GM12875 (cell line): ENCODE measurements at regions not wholly inside any gene's neighbourhood (a gene's known extent, or its start where the extent isn't known, plus 50 kb on each side); places are given as distances from the start of the nearest gene placed in this dataset.

ENCODE experiments used
- H3K4me3 ChIP-seq: one replicate; pipeline ENCODE4 v1.5.1; 2011; ENCODE audit warnings: low read depth, low read length, control low read depth
- TF ChIP-seq, protein P1 (sequence below): IDR thresholded peaks from 2 replicates; pipeline ENCODE4 v1.5.1; 2011; ENCODE audit warnings: low read depth, mild to moderate bottlenecking, control low read depth, inconsistent platforms, low read length, moderate library complexity, borderline replicate concordance; ENCODE audit not compliant: insufficient read depth

DNA sequence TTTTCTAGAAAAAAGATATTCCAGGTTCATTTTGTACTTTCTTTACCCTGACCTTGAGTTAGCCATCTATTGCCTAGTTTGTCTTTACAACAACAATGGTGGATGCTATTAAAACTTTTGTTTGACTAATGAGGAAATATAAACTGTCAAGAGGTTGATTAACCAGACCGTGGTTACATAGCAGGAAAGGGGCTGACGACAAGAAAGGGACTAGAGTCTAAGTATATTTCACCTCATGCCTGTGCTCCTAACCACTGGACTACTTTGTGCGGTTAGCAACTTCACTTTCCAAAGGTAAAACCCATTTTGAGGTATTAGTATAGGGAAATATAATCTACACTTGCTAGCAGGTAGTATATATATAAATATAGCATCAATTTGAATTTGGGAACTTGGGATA is 327.1 kb downstream of the SATB1 start:
- TF ChIP-seq, protein P1, sequence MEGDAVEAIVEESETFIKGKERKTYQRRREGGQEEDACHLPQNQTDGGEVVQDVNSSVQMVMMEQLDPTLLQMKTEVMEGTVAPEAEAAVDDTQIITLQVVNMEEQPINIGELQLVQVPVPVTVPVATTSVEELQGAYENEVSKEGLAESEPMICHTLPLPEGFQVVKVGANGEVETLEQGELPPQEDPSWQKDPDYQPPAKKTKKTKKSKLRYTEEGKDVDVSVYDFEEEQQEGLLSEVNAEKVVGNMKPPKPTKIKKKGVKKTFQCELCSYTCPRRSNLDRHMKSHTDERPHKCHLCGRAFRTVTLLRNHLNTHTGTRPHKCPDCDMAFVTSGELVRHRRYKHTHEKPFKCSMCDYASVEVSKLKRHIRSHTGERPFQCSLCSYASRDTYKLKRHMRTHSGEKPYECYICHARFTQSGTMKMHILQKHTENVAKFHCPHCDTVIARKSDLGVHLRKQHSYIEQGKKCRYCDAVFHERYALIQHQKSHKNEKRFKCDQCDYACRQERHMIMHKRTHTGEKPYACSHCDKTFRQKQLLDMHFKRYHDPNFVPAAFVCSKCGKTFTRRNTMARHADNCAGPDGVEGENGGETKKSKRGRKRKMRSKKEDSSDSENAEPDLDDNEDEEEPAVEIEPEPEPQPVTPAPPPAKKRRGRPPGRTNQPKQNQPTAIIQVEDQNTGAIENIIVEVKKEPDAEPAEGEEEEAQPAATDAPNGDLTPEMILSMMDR = no peak
- no peak overlapping the region for H3K4me3 ChIP-seq

DNA sequence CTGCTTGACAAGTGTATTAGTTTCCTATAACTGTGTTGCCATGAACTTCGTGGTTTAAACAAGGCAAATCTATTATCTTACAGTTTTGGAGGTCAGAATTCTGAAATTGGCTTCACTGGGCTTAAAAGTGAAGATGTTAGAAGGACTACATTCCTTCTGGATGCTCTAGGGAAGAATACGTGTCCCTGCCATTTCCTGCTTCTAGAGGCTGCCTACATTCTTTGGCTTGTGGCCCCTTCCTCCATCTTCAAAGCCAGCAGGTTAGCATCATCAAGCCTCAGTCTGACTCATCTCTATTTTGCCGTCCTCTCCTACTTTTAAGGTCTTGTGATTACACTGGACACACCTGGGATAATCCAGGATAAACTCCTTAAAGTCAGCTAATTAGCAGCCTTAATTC is 327.7 kb downstream of the SATB1 start:
- no peak overlapping the region for H3K4me3 ChIP-seq
- TF ChIP-seq, protein P1 = no peak

DNA sequence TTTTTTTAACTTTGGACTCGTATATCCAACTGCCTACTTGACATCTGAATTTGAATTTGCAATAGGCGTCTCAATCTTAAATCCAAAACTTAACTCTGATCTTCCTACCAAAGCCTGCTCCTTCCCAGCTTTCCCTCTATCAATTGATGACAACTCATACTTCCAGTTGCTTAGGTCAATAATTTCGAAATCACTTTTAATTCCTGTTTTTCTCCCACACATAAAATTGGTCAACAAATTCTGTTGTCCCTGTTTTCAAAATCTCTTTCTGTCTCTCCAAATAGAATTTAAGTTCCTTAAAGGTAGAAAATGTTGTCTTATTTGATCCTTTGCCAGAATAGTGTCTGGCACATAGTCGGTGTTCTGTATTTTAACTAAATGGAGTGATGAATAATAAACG is 332.4 kb downstream of the SATB1 start:
- no peak overlapping the region for H3K4me3 ChIP-seq
- TF ChIP-seq, protein P1 = no peak

DNA sequence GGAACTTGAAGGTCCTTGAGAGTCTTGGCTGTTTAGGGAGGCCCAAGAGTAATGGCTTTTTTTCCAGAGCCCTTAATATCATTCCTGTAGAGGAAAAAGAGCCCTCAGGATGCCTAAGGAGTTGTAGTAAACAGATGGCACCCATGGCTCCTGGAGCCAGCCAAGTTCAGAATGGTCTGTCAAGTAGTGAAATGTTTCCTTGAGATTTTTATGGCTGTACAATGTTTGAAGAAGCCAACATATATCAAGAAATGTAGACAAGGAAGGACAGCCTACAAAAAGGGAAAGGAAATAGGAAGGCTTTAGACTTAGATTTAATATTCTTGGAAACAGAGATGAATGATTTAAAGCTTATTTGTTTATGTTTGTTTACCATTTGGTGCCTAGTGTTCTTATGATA is 334.8 kb downstream of the SATB1 start:
- H3K4me3 ChIP-seq = no peak overlapping the region
- TF ChIP-seq, protein P1 = no peak

DNA sequence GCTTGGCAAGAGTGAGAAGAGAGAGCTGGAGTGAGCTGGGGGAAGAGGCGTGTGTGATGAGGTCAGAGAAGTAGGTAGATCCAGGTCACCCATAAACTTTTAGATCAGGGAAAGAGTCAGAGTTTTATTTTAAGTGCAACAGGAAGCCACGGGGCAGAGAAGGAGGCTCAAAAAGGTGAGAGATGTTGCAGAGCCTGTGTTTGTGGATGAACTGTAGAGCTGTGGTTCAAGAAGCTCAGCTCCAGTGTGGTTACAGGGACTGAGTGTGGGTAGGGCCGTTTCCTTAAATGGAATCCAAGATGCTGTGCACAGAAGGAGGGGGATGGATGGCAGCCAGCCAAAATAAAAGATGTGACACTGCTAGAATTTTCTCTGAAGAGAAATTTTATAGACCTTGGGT is 337.2 kb downstream of the SATB1 start:
- H3K4me3 ChIP-seq = no peak overlapping the region
- TF ChIP-seq, protein P1 = no peak

DNA sequence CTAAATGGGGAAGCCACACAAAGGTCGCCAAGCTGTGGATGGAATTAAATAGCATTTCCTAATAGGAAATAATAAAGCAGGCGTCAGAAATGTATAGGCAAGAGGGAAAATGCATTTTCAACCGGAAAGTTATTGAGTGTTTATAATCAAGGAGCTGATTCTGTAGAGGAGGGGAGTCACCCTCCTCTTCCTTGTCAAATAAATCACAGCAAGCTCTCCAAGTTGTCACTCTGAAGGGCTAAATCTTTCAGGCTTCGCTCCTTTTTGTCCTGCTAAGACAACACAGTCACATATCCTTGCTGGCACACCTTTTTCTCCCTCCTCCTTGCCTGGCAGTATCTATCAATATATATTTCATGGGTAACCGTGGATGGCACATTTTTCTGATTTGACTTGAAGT is 338.4 kb downstream of the SATB1 start:
- no peak overlapping the region for H3K4me3 ChIP-seq

DNA sequence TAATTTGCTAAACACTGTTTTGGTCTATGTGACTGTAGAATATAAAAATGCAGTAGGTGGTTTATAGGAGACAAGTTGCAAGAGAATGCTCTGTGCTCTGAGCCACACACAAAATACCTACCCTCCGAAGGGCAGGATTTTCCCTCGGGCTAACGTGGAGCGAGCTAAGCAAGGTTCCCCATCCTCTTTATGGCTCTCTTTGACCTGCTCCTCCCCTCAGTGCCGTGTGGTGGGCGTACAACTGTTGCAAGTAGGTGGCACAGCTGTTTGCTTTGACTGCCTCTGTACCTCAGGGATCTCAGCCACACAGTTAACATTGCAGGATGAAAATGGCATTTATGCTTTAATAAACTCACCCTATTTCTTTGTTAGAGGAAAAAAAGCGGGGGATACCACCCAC is 339.1 kb downstream of the SATB1 start:
- TF ChIP-seq, protein P1 = no peak
- no peak overlapping the region for H3K4me3 ChIP-seq

More for the DNA sequence above, 338.4 kb downstream of the SATB1 start:
- TF ChIP-seq, protein P1 = no peak
